ENCODE measurements at regions not wholly inside any gene's neighbourhood (a gene's known extent, or its start where the extent isn't known, plus 50 kb on each side); places are given as distances from the start of the nearest gene placed in this dataset.

DNA sequence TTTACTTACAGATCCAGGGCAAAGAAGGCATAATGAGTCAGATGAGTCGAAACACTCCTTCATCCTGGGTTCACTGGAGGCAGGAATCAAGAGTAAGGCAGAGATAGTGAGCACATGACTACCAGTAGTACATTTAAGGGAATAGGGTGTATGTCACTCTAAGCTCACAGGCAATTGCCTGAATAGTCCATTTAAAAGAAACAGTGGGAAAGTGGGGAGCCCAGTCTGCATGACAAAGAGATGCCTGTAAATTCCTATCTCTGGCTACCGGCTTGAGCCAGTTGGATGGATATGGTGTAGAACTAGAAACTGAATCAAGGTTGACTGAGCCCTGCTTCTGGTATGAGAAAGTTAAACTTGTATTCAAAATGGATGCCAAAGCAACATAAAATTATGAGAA lies 861.5 kb upstream of the ZWINT start:
- H3K4me1 ChIP-seq (ENCODE audit: insufficient read depth, low read length): no peaks in the 10 kb centered on the region
- no peak overlapping the region for H3K4me3 ChIP-seq (ENCODE audit: low read length)
- Mint-ChIP-seq H3K9me3 (peaks cover 2% of the 10 kb centered on the region), H3K36me3 (ENCODE audit: low read depth) (no peaks in the 10 kb centered on the region), H3K27ac (no peak overlapping the region), H3K4me3 (no peak overlapping the region), H3K27me3 (no peaks in the 10 kb centered on the region), H3K4me1 (ENCODE audit: low read depth) (no peaks in the 10 kb centered on the region)
- H3K27me3 ChIP-seq (ENCODE audit: control insufficient read depth in 1 of 2, insufficient read depth in 2 of 2, low read length in 2 of 2): no peaks in the 10 kb centered on the region
- H3K36me3 ChIP-seq (ENCODE audit: insufficient read depth, low read length): no peaks in the 10 kb centered on the region
- ATAC-seq (ENCODE audit: poor library complexity) (no peak), DNase-seq (no peak)
- H3K9me3 ChIP-seq (ENCODE audit: control insufficient read depth in 1 of 2, insufficient read depth in 1 of 2, low read length in 2 of 2): no peaks in the 10 kb centered on the region
- intact Hi-C loops (cut with DNase I, micrococcal nuclease): no loop called here
- ChIA-PET POLR2A (no interaction called here), CTCF (no interaction called here)
- TF ChIP-seq, protein P1, sequence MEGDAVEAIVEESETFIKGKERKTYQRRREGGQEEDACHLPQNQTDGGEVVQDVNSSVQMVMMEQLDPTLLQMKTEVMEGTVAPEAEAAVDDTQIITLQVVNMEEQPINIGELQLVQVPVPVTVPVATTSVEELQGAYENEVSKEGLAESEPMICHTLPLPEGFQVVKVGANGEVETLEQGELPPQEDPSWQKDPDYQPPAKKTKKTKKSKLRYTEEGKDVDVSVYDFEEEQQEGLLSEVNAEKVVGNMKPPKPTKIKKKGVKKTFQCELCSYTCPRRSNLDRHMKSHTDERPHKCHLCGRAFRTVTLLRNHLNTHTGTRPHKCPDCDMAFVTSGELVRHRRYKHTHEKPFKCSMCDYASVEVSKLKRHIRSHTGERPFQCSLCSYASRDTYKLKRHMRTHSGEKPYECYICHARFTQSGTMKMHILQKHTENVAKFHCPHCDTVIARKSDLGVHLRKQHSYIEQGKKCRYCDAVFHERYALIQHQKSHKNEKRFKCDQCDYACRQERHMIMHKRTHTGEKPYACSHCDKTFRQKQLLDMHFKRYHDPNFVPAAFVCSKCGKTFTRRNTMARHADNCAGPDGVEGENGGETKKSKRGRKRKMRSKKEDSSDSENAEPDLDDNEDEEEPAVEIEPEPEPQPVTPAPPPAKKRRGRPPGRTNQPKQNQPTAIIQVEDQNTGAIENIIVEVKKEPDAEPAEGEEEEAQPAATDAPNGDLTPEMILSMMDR (IDR thresholded peaks at IDR 0.05): no peak
- H3K27ac ChIP-seq (ENCODE audit: low read depth in 1 of 2, low read length in 2 of 2): no peak overlapping the region

DNA sequence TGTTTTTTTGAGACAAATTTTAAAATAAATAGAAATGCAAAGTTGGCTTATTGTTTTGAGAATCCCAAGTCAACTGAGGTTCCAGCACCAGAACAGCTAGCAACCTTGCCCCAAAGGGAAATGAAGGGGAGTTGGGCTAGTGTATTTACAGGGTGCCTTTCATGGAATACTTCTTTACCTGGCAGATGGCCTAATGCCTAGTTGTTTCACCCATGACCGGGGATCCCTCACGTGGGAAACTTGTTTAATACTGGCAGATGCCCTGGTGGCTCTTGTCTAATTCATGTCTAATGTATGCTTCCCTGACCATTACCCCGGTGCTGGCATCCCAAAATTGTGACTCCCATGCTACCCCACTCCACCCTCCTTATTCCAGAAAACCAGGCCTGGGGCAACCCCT lies 861.1 kb upstream of the ZWINT start:
- H3K4me1 Mint-ChIP-seq (ENCODE audit: low read depth): no peaks in the 10 kb centered on the region
- Histone ChIP-seq H3K4me3 (ENCODE audit: low read length) (no peak overlapping the region), H3K27me3 (ENCODE audit: control insufficient read depth in 1 of 2, insufficient read depth in 2 of 2, low read length in 2 of 2) (no peaks in the 10 kb centered on the region), H3K4me1 (ENCODE audit: insufficient read depth, low read length) (no peaks in the 10 kb centered on the region), H3K9me3 (ENCODE audit: control insufficient read depth in 1 of 2, insufficient read depth in 1 of 2, low read length in 2 of 2) (no peaks in the 10 kb centered on the region), H3K27ac (ENCODE audit: low read depth in 1 of 2, low read length in 2 of 2) (no peak overlapping the region), H3K36me3 (ENCODE audit: insufficient read depth, low read length) (no peaks in the 10 kb centered on the region)
- peaks cover 2% of the 10 kb centered on the region for H3K9me3 Mint-ChIP-seq
- TF ChIP-seq, protein P1 (IDR thresholded peaks at IDR 0.05): no peak
- H3K27ac Mint-ChIP-seq: no peak overlapping the region
- intact Hi-C loops (cut with DNase I, micrococcal nuclease): no loop called here
- CTCF ChIA-PET: no interaction called here
- H3K4me3 Mint-ChIP-seq: no peak overlapping the region
- H3K27me3 Mint-ChIP-seq: no peaks in the 10 kb centered on the region
- no peaks in the 10 kb centered on the region for H3K36me3 Mint-ChIP-seq (ENCODE audit: low read depth)
- POLR2A ChIA-PET: no interaction called here
- ATAC-seq (ENCODE audit: poor library complexity) (no peak), DNase-seq (no peak)

- ChIA-PET CTCF (no interaction called here), POLR2A (no interaction called here)
- H3K4me1 ChIP-seq (ENCODE audit: insufficient read depth, low read length): no peaks in the 10 kb centered on the region
- TF ChIP-seq, protein P1 (IDR thresholded peaks at IDR 0.05): no peak
- ATAC-seq (ENCODE audit: poor library complexity) (no peak), DNase-seq (no peak)
- no peak overlapping the region for H3K27ac ChIP-seq (ENCODE audit: low read depth in 1 of 2, low read length in 2 of 2)
- Mint-ChIP-seq H3K36me3 (ENCODE audit: low read depth) (no peaks in the 10 kb centered on the region), H3K4me3 (no peak overlapping the region), H3K4me1 (ENCODE audit: low read depth) (no peaks in the 10 kb centered on the region), H3K9me3 (peaks cover 2% of the 10 kb centered on the region), H3K27me3 (no peaks in the 10 kb centered on the region), H3K27ac (no peak overlapping the region)
- H3K27me3 ChIP-seq (ENCODE audit: control insufficient read depth in 1 of 2, insufficient read depth in 2 of 2, low read length in 2 of 2): no peaks in the 10 kb centered on the region
- intact Hi-C loops (cut with DNase I, micrococcal nuclease): no loop called here
- H3K9me3 ChIP-seq (ENCODE audit: control insufficient read depth in 1 of 2, insufficient read depth in 1 of 2, low read length in 2 of 2): no peaks in the 10 kb centered on the region
- no peak overlapping the region for H3K4me3 ChIP-seq (ENCODE audit: low read length)
- H3K36me3 ChIP-seq (ENCODE audit: insufficient read depth, low read length): no peaks in the 10 kb centered on the region
Observed at GRCh38 chr10:57221674-57222073, 860.6 kb upstream of the ZWINT start.

All from CD4-positive, alpha-beta T cell (primary cell).